Activated T-helper 2 cell treated with anti-CD3 and anti-CD28 coated beads, Interferon-gamma antibody, Interleukin-2, Interleukin-4, amounts not matched to agents 10 μg/mL and 5 μg/mL and 100 μg/mL, durations not matched to agents 14 hours and 24 hours and 36 hours (primary cell): ENCODE measurements at regions not wholly inside any gene's neighbourhood (a gene's known extent, or its start where the extent isn't known, plus 50 kb on each side); places are given as distances from the start of the nearest gene placed in this dataset.

Source experiments
- DNase-seq: peaks from one replicate; pipeline ENCODE4 v3.0.0; 2021; ENCODE audit warnings: low spot score
- H3K27ac Mint-ChIP-seq: one replicate; pipeline ENCODE4 v1.8.0; 2021; ENCODE audit warnings: mixed read lengths
- H3K27me3 Mint-ChIP-seq: one replicate; pipeline ENCODE4 v1.8.0; 2021; ENCODE audit warnings: low read depth, mixed read lengths
- H3K36me3 Mint-ChIP-seq: one replicate; pipeline ENCODE4 v1.8.0; 2021; ENCODE audit warnings: low read depth, mixed read lengths
- H3K4me1 Mint-ChIP-seq: one replicate; pipeline ENCODE4 v1.8.0; 2021; ENCODE audit warnings: low read depth, mixed read lengths
- H3K4me3 Mint-ChIP-seq: one replicate; pipeline ENCODE4 v1.8.0; 2021; ENCODE audit warnings: low read depth, mild to moderate bottlenecking, moderate library complexity, mixed read lengths
- H3K9me3 Mint-ChIP-seq: one replicate; pipeline ENCODE4 v1.8.0; 2021; ENCODE audit warnings: mixed read lengths
- intact Hi-C: fragments of 100-400 bp; cut with micrococcal nuclease; formaldehyde crosslinking; loops from one replicate; pipeline ENCODE4 v1.15.1; 2023

- Mint-ChIP-seq H3K4me1 (peaks cover 22% of the 10 kb centered on the region), H3K36me3 (no peaks in the 10 kb centered on the region), H3K9me3 (no peaks in the 10 kb centered on the region), H3K27me3 (peaks cover 13% of the 10 kb centered on the region), H3K4me3 (peak overlapping the region; percentile 55), H3K27ac (peak overlapping the region; percentile 53)
- DNase-seq: peak; percentile 28
- intact Hi-C loops: no loop called here
Measured at GRCh38 chr14:75333606-75334548, 55.2 kb downstream of the FOS start.

GRCh38 chr14:75334549-75335051 lies 56.0 kb downstream of the FOS start:
- no peaks in the 10 kb centered on the region for H3K9me3 Mint-ChIP-seq
- peaks cover 22% of the 10 kb centered on the region for H3K4me1 Mint-ChIP-seq
- intact Hi-C loops: no loop called here
- H3K36me3 Mint-ChIP-seq: no peaks in the 10 kb centered on the region
- peak overlapping the region; percentile 53 for H3K27ac Mint-ChIP-seq
- no peak for DNase-seq
- H3K4me3 Mint-ChIP-seq: peak overlapping the region; percentile 55
- peaks cover 11% of the 10 kb centered on the region for H3K27me3 Mint-ChIP-seq

- H3K4me3 Mint-ChIP-seq: no peak overlapping the region
Measured at GRCh38 chr14:75335571-75335970, 56.9 kb downstream of the FOS start.

GRCh38 chr14:75338398-75338797 lies 59.8 kb downstream of the FOS start:
- H3K9me3 Mint-ChIP-seq: no peaks in the 10 kb centered on the region
- no peaks in the 10 kb centered on the region for H3K36me3 Mint-ChIP-seq
- intact Hi-C loops: no loop called here

More at GRCh38 chr14:75335571-75335970, 56.9 kb downstream of the FOS start:
- peaks cover 22% of the 10 kb centered on the region for H3K4me1 Mint-ChIP-seq
- no peaks in the 10 kb centered on the region for H3K36me3 Mint-ChIP-seq
- intact Hi-C loops: no loop called here
- DNase-seq: no peak
- H3K27ac Mint-ChIP-seq: no peak overlapping the region
- peaks cover 8% of the 10 kb centered on the region for H3K27me3 Mint-ChIP-seq
- no peaks in the 10 kb centered on the region for H3K9me3 Mint-ChIP-seq

GRCh38 chr14:75339059-75339458 lies 60.4 kb downstream of the FOS start:
- Mint-ChIP-seq H3K36me3 (no peaks in the 10 kb centered on the region), H3K4me3 (no peak overlapping the region), H3K4me1 (peaks cover 13% of the 10 kb centered on the region), H3K27me3 (peaks cover 6% of the 10 kb centered on the region), H3K9me3 (no peaks in the 10 kb centered on the region), H3K27ac (no peak overlapping the region)
- no peak for DNase-seq
- intact Hi-C loops: no loop called here

More at GRCh38 chr14:75338398-75338797, 59.8 kb downstream of the FOS start:
- Mint-ChIP-seq H3K27me3 (peaks cover 5% of the 10 kb centered on the region), H3K4me3 (no peak overlapping the region), H3K27ac (no peak overlapping the region), H3K4me1 (peaks cover 16% of the 10 kb centered on the region)
- no peak for DNase-seq

- H3K27ac Mint-ChIP-seq: no peak overlapping the region
- H3K4me3 Mint-ChIP-seq: no peak overlapping the region
- H3K27me3 Mint-ChIP-seq: peaks cover 11% of the 10 kb centered on the region
- no peaks in the 10 kb centered on the region for H3K36me3 Mint-ChIP-seq
- intact Hi-C loops: no loop called here
- no peak for DNase-seq
- no peaks in the 10 kb centered on the region for H3K4me1 Mint-ChIP-seq
- H3K9me3 Mint-ChIP-seq: no peaks in the 10 kb centered on the region
Measured at GRCh38 chr14:75340921-75341320, 62.3 kb downstream of the FOS start.

GRCh38 chr14:75341620-75342019 lies 63.0 kb downstream of the FOS start:
- Mint-ChIP-seq H3K27me3 (peaks cover 13% of the 10 kb centered on the region), H3K9me3 (no peaks in the 10 kb centered on the region), H3K4me3 (no peak overlapping the region), H3K4me1 (no peaks in the 10 kb centered on the region), H3K36me3 (no peaks in the 10 kb centered on the region), H3K27ac (no peak overlapping the region)
- intact Hi-C loops: no loop called here
- no peak for DNase-seq

GRCh38 chr14:75342762-75343599 lies 64.4 kb downstream of the FOS start:
- intact Hi-C loops: no loop called here
- Mint-ChIP-seq H3K36me3 (no peaks in the 10 kb centered on the region), H3K4me1 (no peaks in the 10 kb centered on the region), H3K9me3 (no peaks in the 10 kb centered on the region), H3K4me3 (no peak overlapping the region), H3K27me3 (peaks cover 13% of the 10 kb centered on the region), H3K27ac (no peak overlapping the region)
- no peak for DNase-seq

- no peak overlapping the region for H3K4me3 Mint-ChIP-seq
- peaks cover 13% of the 10 kb centered on the region for H3K27me3 Mint-ChIP-seq
- H3K27ac Mint-ChIP-seq: no peak overlapping the region
- no peaks in the 10 kb centered on the region for H3K36me3 Mint-ChIP-seq
- H3K4me1 Mint-ChIP-seq: no peaks in the 10 kb centered on the region
- intact Hi-C loops: no loop called here
- DNase-seq: no peak
- H3K9me3 Mint-ChIP-seq: no peaks in the 10 kb centered on the region
Measured at GRCh38 chr14:75343911-75344310, 65.3 kb downstream of the FOS start.

- no peaks in the 10 kb centered on the region for H3K9me3 Mint-ChIP-seq
- no peaks in the 10 kb centered on the region for H3K36me3 Mint-ChIP-seq
- H3K4me3 Mint-ChIP-seq: no peak overlapping the region
- intact Hi-C loops: no loop called here
- H3K4me1 Mint-ChIP-seq: no peaks in the 10 kb centered on the region
- no peak overlapping the region for H3K27ac Mint-ChIP-seq
- no peak for DNase-seq
- peaks cover 13% of the 10 kb centered on the region for H3K27me3 Mint-ChIP-seq
Measured at GRCh38 chr14:75344411-75344810, 65.8 kb downstream of the FOS start.

GRCh38 chr14:75350505-75351060 lies 72.0 kb downstream of the FOS start:
- intact Hi-C loops: no loop called here

GRCh38 chr14:75359098-75359497 lies 68.7 kb upstream of the JDP2 start:
- no peaks in the 10 kb centered on the region for H3K36me3 Mint-ChIP-seq
- no peaks in the 10 kb centered on the region for H3K4me1 Mint-ChIP-seq
- peaks cover 7% of the 10 kb centered on the region for H3K27me3 Mint-ChIP-seq
- no peak for DNase-seq
- no peak overlapping the region for H3K4me3 Mint-ChIP-seq
- H3K27ac Mint-ChIP-seq: no peak overlapping the region
- no peaks in the 10 kb centered on the region for H3K9me3 Mint-ChIP-seq
- intact Hi-C loops: no loop called here

More at GRCh38 chr14:75350505-75351060, 72.0 kb downstream of the FOS start:
- Mint-ChIP-seq H3K4me3 (no peak overlapping the region), H3K4me1 (no peaks in the 10 kb centered on the region), H3K36me3 (no peaks in the 10 kb centered on the region), H3K27ac (no peak overlapping the region), H3K9me3 (no peaks in the 10 kb centered on the region), H3K27me3 (peaks cover 7% of the 10 kb centered on the region)
- no peak for DNase-seq
